OCI-LY7 (cell line): ENCODE measurements at regions not wholly inside any gene's neighbourhood (a gene's known extent, or its start where the extent isn't known, plus 50 kb on each side); places are given as distances from the start of the nearest gene placed in this dataset.

Experiments
- BruUV-seq: library from RNA; stranded (reverse); fragments of 400-500 nt; replicated peaks from 2 replicates; lab custom pipeline; 2021; lab: Mats Ljungman, UMichigan
- CTCF ChIA-PET: fragments of 300-600 bp; sonication (Branson Sonifier 250); formaldehyde crosslinking; loops from one replicate; lab custom pipeline; 2022; ENCODE audit warnings: antibody characterized with exemption; ENCODE audit not compliant: unreplicated experiment; lab: Charles Lee
- POLR2A ChIA-PET: fragments of 300-600 bp; sonication (Branson Sonifier 250); formaldehyde crosslinking; loops from one replicate; lab custom pipeline; 2022; ENCODE audit warnings: antibody characterized with exemption; lab: Charles Lee
- DNase-seq: peaks from one replicate; pipeline ENCODE4 v3.0.0-alpha.2; 2015; ENCODE audit warnings: low spot score
- H2AFZ ChIP-seq: fragments of 200-600 bp; sonication (generic), shearing (Covaris generic); 2 replicates; pipeline ENCODE4 v1.6.1; 2014; ENCODE audit warnings: mild to moderate bottlenecking, antibody characterized with exemption, low read length, moderate library complexity
- H3K27ac ChIP-seq: fragments of 200-600 bp; sonication (generic); 2 replicates; pipeline ENCODE4 v1.5.1; 2014; ENCODE audit warnings: mixed run types, low read depth, mild to moderate bottlenecking, moderate library complexity, low read length, inconsistent platforms; ENCODE audit not compliant: poor library complexity, severe bottlenecking
- H3K36me3 ChIP-seq: fragments of 200-600 bp; sonication (generic); 2 replicates; pipeline ENCODE4 v1.6.1; 2014; ENCODE audit warnings: mild to moderate bottlenecking, antibody characterized with exemption, low read length, moderate library complexity, mixed read lengths; ENCODE audit not compliant: insufficient read depth
- H3K4me1 ChIP-seq: fragments of 200-600 bp; sonication (generic); 2 replicates; pipeline ENCODE4 v1.5.1; 2014; ENCODE audit warnings: mild to moderate bottlenecking, low read length; ENCODE audit not compliant: insufficient read depth, poor library complexity, severe bottlenecking
- H3K4me2 ChIP-seq: fragments of 200-600 bp; sonication (generic); 2 replicates; pipeline ENCODE4 v1.6.1; 2014; ENCODE audit warnings: mild to moderate bottlenecking, low read length
- H3K4me3 ChIP-seq: fragments of 200-600 bp; sonication (generic); 2 replicates; pipeline ENCODE4 v1.5.1; 2014; ENCODE audit warnings: mild to moderate bottlenecking, low read depth, low read length; ENCODE audit not compliant: poor library complexity, severe bottlenecking
- H3K79me2 ChIP-seq: fragments of 200-600 bp; sonication (generic); 2 replicates; pipeline ENCODE4 v1.6.1; 2016; ENCODE audit warnings: low read depth, mild to moderate bottlenecking, low read length, moderate library complexity, mixed read lengths; ENCODE audit not compliant: insufficient read depth
- H3K9me2 ChIP-seq: fragments of 200-600 bp; sonication (generic); 2 replicates; pipeline ENCODE4 v1.6.1; 2016; ENCODE audit warnings: mild to moderate bottlenecking, low read length, mixed read lengths; ENCODE audit not compliant: insufficient read depth
- H3K9me3 ChIP-seq: fragments of 200-600 bp; sonication (generic); 2 replicates; pipeline ENCODE4 v1.6.1; 2014; ENCODE audit warnings: mild to moderate bottlenecking, mixed run types, low read length, mixed read lengths
- H4K20me1 ChIP-seq: fragments of 200-600 bp; sonication (generic); 2 replicates; pipeline ENCODE4 v1.6.1; 2014; ENCODE audit warnings: mild to moderate bottlenecking, antibody characterized with exemption, low read length, moderate library complexity, mixed read lengths; ENCODE audit not compliant: insufficient read depth
- EZH2phosphoT487 ChIP-seq: fragments of 200-600 bp; sonication (generic); IDR thresholded peaks from 2 replicates; pipeline ENCODE4 v1.6.1; 2018; ENCODE audit warnings: low read depth, borderline replicate concordance, mild to moderate bottlenecking, mixed run types, antibody characterized with exemption, low read length, moderate library complexity, mixed read lengths
- intact Hi-C: fragments of 100-400 bp; cut with micrococcal nuclease; formaldehyde crosslinking; loops from one replicate; pipeline ENCODE4 v1.10.0; 2022; ENCODE audit not compliant: unreplicated experiment
- TF ChIP-seq, protein P1 (sequence below): fragments of 200-600 bp; sonication (generic); conservative IDR thresholded peaks from 2 replicates; pipeline ENCODE4 v1.5.1; 2014; ENCODE audit warnings: mild to moderate bottlenecking, antibody characterized with exemption, low read length, moderate library complexity, mixed read lengths

DNA sequence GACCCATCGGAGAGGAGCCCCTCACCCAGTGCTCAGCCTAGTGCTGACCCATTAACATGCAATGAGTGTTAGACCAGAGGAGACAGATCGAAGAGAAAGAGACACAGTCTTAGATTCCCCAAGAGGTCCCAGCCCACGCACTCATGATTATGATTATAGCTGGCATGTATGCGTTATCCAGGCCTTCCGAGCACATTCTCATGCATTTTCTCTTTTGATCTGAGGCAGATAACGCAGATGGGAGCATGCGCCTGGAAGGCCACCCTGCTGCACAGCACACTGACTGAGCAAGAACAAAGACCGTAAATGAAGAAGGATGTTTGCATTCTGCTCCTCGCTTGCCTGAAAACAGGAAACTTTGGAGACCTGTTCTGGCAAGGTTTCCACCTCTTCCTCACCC is 232.7 kb downstream of the SOX9 start:
- Histone ChIP-seq H3K9me3 (no peaks in the 10 kb centered on the region), H3K27ac (no peak overlapping the region), H4K20me1 (no peaks in the 10 kb centered on the region), H3K4me2 (no peak overlapping the region), H3K79me2 (no peaks in the 10 kb centered on the region), H3K9me2 (no peaks in the 10 kb centered on the region), H2AFZ (no peak overlapping the region), H3K36me3 (no peaks in the 10 kb centered on the region), H3K4me1 (no peaks in the 10 kb centered on the region), H3K4me3 (no peak overlapping the region)
- DNase-seq, result no peak
- intact Hi-C loops, result no loop called here
- TF ChIP-seq, protein P1, sequence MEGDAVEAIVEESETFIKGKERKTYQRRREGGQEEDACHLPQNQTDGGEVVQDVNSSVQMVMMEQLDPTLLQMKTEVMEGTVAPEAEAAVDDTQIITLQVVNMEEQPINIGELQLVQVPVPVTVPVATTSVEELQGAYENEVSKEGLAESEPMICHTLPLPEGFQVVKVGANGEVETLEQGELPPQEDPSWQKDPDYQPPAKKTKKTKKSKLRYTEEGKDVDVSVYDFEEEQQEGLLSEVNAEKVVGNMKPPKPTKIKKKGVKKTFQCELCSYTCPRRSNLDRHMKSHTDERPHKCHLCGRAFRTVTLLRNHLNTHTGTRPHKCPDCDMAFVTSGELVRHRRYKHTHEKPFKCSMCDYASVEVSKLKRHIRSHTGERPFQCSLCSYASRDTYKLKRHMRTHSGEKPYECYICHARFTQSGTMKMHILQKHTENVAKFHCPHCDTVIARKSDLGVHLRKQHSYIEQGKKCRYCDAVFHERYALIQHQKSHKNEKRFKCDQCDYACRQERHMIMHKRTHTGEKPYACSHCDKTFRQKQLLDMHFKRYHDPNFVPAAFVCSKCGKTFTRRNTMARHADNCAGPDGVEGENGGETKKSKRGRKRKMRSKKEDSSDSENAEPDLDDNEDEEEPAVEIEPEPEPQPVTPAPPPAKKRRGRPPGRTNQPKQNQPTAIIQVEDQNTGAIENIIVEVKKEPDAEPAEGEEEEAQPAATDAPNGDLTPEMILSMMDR, result no peak
- TF ChIP-seq EZH2phosphoT487, result no peak
- BruUV-seq, result no TSS peak
- POLR2A ChIA-PET, result no interaction called here
- CTCF ChIA-PET, result no interaction called here

DNA sequence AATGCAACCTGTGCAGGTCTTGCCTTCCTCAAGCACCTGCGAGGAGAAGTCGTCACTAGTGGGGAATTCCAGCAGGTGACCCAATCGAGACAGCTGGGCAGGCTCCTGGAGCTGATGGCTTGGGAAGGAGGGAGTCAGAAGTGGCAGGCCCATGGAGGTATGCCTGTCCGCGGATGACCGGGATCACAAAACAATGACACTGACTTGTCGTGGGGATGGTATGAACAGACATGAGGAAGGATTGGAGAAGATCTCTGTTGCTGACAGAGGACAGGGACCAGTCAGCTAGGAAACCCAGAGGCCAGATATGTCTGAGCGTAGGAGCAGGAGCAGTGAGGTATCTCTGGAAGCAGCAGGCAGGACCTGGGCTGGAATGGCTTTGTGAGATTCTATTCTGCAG is 233.3 kb downstream of the SOX9 start:
- Histone ChIP-seq H3K4me3 (no peak overlapping the region), H3K9me2 (no peaks in the 10 kb centered on the region), H3K4me1 (no peaks in the 10 kb centered on the region), H3K9me3 (no peaks in the 10 kb centered on the region), H3K27ac (no peak overlapping the region), H3K79me2 (no peaks in the 10 kb centered on the region), H2AFZ (no peak overlapping the region), H3K4me2 (no peak overlapping the region), H3K36me3 (no peaks in the 10 kb centered on the region), H4K20me1 (no peaks in the 10 kb centered on the region)
- intact Hi-C loops, result no loop called here
- no peak for DNase-seq
- ChIA-PET POLR2A (no interaction called here), CTCF (no interaction called here)
- no TSS peak for BruUV-seq
- TF ChIP-seq, protein P1, result no peak
- TF ChIP-seq EZH2phosphoT487, result no peak

DNA sequence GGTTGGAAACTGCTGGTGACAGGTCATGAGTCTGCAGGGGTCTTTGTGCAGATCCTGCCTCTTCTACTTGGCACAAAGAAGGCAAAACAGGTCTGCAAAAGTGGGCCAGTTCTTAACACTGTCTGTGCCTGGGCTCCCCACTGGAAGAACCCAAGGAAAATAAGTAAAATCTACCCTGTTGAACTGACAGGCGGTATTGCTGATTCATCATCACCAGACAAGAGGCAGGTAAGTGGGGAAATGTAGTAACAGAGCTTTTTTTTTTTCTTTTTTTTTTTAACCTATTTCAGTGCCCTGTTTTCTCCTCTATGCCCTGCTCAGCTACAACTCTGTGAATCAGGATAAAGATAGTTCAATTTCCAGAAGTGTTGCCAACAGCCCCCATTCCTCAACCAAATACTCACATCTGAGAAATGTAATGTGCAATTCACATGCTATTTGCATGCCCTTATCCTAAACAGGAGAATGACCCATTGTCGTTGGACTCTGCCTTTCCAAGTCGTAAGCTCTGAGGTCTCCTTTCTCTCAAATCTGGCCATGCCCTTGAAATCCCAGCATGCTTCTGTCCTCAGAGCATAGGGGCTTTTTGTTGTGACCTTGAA is 237.0 kb downstream of the SOX9 start:
- Histone ChIP-seq H3K9me3 (no peaks in the 10 kb centered on the region), H3K27ac (no peak overlapping the region), H3K4me3 (no peak overlapping the region), H2AFZ (no peak overlapping the region), H3K4me2 (no peak overlapping the region), H3K9me2 (no peaks in the 10 kb centered on the region), H4K20me1 (no peaks in the 10 kb centered on the region), H3K4me1 (no peaks in the 10 kb centered on the region), H3K79me2 (no peaks in the 10 kb centered on the region), H3K36me3 (no peaks in the 10 kb centered on the region)
- ChIA-PET CTCF (interaction anchor here (0.5 kb wide), 1 partner anchor 1551 kb away, joined by 3 read pairs; no protein-coding TSS in a partner anchor), POLR2A (interaction anchor here (0.6 to 1.9 kb wide), 2 partner anchors 9 to 184 kb away, joined by 3 to 4 read pairs; no protein-coding TSS in a partner anchor)
- intact Hi-C loops, result no loop called here
- no TSS peak for BruUV-seq
- no peak for DNase-seq
- TF ChIP-seq, protein P1, result no peak
- no peak for TF ChIP-seq EZH2phosphoT487
